ENCODE measurements at regions not wholly inside any gene's neighbourhood (a gene's known extent, or its start where the extent isn't known, plus 50 kb on each side); places are given as distances from the start of the nearest gene placed in this dataset.
"Not testable (repeated sequence)": the region's sequence is repeated elsewhere in the genome, so short reads cannot be mapped to it uniquely, and the experiment has no call there.

DNA sequence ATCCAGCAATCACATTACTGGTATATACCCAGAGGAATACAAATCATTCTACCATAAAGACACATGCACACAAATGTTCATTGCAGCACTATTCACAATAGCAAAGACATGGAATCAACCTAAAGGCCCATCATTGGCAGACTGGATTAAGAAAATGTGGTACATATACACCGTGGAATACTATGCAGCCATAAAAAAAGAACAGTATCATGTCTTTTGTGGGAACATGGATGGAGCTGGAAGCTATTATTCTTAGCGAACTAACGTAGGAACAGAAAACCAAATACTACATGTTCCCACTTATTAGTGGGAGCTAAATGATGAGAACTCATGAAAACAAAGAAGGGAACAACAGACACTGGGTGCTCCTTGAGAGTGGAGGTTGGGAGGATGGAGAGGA lies 60.9 kb downstream of the PGRMC1 start:
- not testable (repeated sequence) for DNase-seq

DNA sequence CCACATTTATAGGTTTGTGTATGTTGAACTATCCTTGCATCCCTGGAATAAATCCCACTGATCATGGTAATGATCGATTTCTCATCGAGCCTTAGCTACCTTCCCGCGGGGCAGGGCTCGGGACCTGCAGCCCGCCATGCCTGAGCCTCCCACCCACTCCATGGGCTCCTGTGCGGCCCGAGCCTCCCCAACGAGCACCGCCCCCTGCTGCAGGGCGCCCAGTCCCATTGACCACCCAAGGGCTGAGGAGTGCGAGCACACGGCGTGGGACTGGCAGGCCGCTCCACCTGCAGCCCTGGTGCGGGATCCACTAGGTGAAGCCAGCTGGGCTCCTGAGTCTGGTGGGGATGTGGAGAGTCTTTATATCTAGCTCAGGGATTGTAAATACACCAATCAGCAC lies 63.7 kb downstream of the PGRMC1 start:
- not testable (repeated sequence) for DNase-seq

DNA sequence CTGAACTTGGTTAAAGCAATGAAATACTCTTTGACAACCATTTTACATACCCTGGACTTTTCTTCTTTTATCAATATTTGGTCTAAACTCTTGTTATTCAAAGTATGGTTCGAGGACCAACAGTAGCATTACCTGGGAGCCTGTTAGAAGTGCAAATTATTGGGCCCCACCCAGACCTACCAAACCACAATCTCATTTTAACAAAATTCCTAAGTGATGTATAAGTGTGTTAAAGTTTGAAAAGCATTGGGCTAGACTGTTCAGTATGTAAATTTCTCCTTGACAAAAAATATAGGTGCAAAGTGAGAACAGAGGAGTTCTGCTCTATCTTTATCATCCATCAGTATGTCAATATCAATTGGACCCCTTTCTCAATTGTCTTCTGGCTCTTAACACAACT lies 67.1 kb downstream of the PGRMC1 start:
- no peak for DNase-seq

DNA sequence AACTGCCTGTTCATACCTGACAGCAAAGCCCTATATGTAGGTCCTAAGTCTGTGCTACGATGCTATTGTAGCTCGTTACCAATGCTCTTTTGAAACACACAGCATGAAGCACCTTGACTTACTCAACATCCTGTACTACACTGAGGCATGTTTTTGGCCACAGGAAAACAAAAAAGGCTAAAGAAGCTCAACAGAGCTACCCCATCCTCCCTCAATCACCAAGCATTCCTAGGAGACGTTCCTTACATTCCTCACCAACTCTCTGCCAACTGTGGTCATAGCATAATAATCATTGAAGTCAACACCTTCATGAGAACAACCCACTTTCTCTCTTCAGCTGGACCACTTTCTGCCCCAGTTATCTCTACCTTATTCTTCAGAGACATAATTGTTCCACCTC lies 73.7 kb upstream of the SLC25A43 start:
- peak; percentile 1 for DNase-seq

DNA sequence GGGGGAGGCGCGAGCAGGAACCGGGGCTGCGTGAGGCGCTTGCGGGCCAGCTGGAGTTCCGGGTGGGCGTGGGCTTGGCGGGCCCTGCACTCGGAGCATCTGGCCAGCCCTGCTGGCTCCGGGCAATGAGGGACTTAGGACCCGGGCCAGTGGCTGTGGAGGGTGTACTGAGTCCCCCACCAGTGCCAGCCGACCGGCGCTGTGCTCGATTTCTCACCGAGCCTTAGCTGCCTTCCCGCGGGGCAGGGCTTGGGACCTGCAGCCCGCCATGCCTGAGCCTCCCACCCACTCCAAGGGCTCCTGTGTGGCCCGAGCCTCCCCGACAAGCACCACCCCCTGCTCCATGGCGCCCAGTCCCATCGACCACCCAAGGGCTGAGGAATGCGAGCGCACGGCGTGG lies 67.3 kb upstream of the SLC25A43 start:
- DNase-seq, result not testable (repeated sequence)

DNA sequence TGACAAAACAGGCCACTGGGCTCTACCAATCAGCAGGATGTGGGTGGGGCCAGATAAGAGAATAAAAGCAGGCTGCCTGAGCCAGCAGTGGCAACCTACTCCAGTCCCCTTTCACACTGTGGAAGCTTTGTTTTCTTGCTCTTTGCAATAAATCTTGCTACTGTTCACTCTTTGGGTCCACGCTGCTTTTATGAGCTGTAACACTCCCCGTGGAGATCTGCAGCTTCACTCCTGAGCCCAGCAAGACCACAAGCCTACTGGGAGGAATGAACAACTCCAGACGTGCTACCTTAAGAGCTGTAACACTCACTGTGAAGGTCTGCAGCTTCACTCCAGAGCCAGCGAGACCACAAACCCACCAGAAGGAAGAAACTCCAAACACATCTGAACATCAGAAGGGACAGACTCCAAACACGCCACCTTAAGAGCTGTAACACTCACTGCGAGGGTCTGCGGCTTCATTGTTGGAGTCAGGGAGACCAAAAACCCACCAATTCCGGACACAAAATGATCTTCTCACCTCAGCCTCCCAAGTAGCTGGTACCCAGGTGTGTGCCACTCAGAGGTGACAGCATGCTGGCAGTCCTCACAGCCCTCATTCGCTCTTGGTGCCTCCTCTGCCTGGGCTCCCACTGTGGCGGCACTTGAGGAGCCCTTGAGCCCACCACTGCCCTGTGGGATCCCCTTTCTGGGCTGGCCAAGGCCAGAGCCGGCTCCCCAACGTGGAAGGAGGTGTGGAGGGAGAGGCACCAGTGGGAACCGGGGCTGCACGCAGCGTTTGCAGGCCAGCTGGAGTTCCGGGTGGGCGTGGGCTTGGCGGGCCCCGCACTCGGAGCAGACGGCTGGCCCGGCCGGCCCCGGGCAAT lies 66.0 kb upstream of the SLC25A43 start:
- not testable (repeated sequence) for DNase-seq

DNA sequence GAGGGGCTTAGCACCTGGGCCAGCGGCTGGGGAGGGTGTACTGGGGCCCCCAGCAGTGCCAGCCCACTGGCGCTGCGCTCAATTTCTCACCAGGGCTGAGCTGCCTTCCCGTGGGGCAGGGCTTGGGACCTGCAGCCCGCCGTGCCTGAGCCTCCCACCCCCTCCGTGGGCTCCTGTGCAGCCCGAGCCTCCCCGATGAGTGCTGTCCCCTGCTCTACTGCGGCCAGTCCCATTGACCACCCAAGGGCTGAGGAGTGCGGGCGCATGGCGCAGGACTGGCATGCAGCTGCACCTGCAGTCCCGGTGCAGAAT lies 65.5 kb upstream of the SLC25A43 start:
- DNase-seq, result not testable (repeated sequence)

DNA sequence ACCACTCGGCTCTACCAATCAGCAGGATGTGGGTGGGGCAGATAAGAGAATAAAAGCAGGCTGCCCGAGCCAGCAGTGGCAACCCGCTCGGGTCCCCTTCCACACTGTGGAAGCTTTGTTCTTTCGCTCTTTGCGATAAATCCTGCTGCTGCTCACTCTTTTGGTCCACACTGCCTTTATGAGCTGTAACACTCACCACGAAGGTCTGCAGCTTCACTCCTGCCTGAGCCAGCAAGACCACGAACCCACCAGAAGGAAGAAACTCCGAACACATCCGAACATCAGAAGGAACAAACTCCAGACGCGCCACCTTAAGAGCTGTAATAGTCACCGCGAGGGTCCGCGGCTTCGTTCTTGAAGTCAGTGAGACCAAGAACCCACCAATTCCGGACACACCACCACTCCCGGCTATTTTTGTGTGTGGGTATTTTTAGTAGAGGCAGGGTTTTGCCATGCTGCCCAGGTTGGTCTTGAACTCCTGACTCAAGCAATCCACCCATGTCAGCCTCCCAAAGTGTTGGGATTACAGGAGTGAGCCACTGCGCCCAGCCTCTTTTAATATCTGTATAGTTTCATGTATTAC lies 64.6 kb upstream of the SLC25A43 start:
- DNase-seq, result not testable (repeated sequence)

DNA sequence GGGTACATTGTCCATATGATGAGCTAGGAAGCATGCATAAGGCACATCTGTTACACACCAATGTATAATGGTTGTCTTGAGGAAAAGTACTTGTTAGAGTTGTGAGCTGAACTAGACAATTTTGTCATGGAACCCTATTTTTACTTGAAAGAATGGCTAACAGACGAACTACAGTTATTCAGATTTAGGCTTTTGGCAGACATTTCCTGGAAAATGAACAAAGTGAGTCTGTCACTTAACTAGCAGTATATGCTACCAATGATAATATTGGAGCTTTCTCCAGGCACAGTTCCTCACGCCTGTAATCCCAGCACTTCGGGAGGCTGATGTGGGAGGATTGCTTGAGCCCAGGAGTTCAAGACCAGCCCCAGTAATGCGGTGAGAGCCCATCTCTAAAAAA lies 61.9 kb upstream of the SLC25A43 start:
- DNase-seq, result no peak

DNA sequence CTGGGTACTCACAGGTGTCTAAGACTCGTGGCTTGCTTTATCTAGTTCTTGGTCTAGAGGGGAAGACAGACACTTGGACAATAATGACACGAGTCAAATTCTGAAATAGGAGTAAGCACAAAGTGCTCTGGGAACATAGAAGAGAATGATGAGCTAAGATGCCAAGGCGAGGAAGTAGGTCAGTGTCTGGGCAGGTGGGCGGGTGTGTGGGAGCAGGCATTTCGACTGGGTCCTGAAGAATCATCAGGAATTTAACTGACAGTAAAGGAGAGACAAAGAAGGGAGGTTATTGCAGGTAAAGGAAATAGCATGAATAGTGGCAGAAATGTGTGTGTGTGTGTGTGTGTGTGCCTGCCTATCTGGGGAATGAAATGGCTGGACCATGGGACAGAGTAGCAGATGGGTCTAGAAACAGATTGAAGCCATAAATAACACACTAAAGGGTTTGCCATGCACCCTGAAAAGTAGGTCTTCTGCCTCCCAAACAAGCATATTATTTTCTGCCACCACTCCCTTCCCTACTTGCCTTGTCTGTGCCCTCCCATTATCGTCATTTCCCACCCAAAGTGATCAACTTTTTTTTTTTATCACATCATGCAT lies 58.4 kb upstream of the SLC25A43 start:
- no peak for DNase-seq

DNA sequence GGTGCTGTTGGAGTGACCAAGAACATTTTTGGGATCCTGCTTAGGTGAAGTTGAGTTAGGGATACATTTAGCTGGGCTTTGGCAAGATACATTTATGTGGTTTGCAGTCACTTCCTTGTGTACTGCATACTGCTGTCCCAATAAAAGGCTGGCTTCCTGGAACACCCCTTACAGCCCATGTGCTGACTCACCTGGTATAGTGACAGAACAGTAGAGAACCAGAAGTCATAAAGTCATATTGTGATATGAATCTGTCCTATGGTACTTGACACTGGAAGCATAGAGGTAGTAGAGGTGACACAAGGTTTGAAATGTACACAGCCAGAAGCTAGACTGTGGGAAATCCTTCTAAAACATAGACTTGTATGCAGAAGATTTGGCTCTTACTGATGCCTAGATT lies 55.3 kb upstream of the SLC25A43 start:
- no peak for DNase-seq

Data from fibroblast of skin of abdomen (primary cell).